HUES6 (cell line): ENCODE measurements at regions not wholly inside any gene's neighbourhood (a gene's known extent, or its start where the extent isn't known, plus 50 kb on each side); places are given as distances from the start of the nearest gene placed in this dataset.

Experiments used
- H3K27ac ChIP-seq: 2 replicates; pipeline ENCODE4 v1.7.0; 2013; ENCODE audit warnings: low read depth, mild to moderate bottlenecking, low read length, inconsistent platforms
- H3K27me3 ChIP-seq: 2 replicates; pipeline ENCODE4 v1.6.1; 2013; ENCODE audit warnings: low read length; ENCODE audit not compliant: control insufficient read depth, insufficient read depth
- H3K36me3 ChIP-seq: 2 replicates; pipeline ENCODE4 v1.6.1; 2013; ENCODE audit warnings: low read length; ENCODE audit not compliant: control insufficient read depth, insufficient read depth
- H3K4me1 ChIP-seq: 2 replicates; pipeline ENCODE4 v1.6.1; 2013; ENCODE audit warnings: low read length; ENCODE audit not compliant: control insufficient read depth, insufficient read depth
- H3K4me3 ChIP-seq: 2 replicates; pipeline ENCODE4 v1.5.1; 2013; ENCODE audit warnings: low read depth, low read length
- H3K9ac ChIP-seq: one replicate; pipeline ENCODE4 v1.6.1; 2013; ENCODE audit warnings: mild to moderate bottlenecking, low read length
- H3K9me3 ChIP-seq: 2 replicates; pipeline ENCODE4 v1.6.1; 2013; ENCODE audit warnings: low read depth, low read length; ENCODE audit not compliant: control insufficient read depth, insufficient read depth

- Histone ChIP-seq H3K9me3 (peaks cover 4% of the 10 kb centered on the region; the same call in 1 of the 2 replicates), H3K9ac (no peak overlapping the region), H3K27ac (no peak overlapping the region), H3K4me1 (no peaks in the 10 kb centered on the region), H3K4me3 (no peak overlapping the region), H3K36me3 (no peaks in the 10 kb centered on the region), H3K27me3 (no peaks in the 10 kb centered on the region)
Measured at GRCh38 chr15:94909510-94909909, 678.1 kb downstream of the MCTP2 start.

- Histone ChIP-seq H3K4me3 (no peak overlapping the region), H3K9me3 (peaks cover 4% of the 10 kb centered on the region; the same call in 1 of the 2 replicates), H3K36me3 (no peaks in the 10 kb centered on the region), H3K27me3 (no peaks in the 10 kb centered on the region), H3K9ac (no peak overlapping the region), H3K27ac (no peak overlapping the region), H3K4me1 (no peaks in the 10 kb centered on the region)
Measured at GRCh38 chr15:94910166-94910565, 678.8 kb downstream of the MCTP2 start.

DNA sequence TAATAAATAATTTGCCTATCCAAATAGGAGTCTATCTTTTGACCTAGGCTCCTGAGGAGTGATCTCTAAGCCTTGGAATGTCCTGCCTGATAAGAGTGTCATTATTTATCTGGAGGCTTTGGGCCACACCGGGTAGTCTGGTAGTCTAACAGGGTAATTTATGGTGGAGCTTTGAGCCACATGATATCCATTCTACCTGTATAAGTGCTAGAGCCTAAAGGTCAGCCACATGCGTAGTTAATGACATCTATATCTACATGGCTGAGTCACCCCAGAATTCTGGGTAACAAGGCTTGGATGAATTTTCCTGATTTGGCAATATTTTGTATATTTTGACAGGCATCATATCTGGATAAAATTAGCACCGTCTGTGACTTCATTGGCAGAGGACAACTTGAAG is 681.4 kb downstream of the MCTP2 start:
- Histone ChIP-seq H3K9me3 (no peaks in the 10 kb centered on the region; the same call in 1 of the 2 replicates), H3K27me3 (no peaks in the 10 kb centered on the region), H3K4me3 (no peak overlapping the region), H3K4me1 (no peaks in the 10 kb centered on the region), H3K36me3 (no peaks in the 10 kb centered on the region), H3K27ac (no peak overlapping the region), H3K9ac (no peak overlapping the region)

- H3K27me3 ChIP-seq: no peaks in the 10 kb centered on the region
- no peak overlapping the region for H3K27ac ChIP-seq
- H3K9me3 ChIP-seq: no peaks in the 10 kb centered on the region
- no peaks in the 10 kb centered on the region for H3K4me1 ChIP-seq
- H3K9ac ChIP-seq: no peak overlapping the region
- no peak overlapping the region for H3K4me3 ChIP-seq
- no peaks in the 10 kb centered on the region for H3K36me3 ChIP-seq
Measured at GRCh38 chr15:94917068-94917467, 685.7 kb downstream of the MCTP2 start.

DNA sequence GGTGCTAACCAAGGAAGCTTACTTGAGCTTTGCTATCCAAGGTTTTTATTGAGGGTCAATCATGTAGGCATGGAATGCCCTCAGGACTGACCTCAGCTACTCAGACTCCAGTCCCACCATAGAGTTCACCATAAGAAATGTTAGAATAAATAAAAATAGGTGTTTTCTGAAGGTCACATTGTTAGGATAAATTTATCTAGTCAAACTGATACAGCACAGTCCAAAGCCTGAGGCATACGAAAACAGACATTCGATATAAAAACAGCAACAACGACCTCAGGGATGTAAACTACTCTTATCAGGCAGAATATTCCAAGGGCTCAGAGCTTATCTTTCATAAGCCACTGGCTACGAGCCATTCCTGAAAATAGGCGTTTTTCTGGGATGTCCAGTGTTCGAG is 690.6 kb downstream of the MCTP2 start:
- no peak overlapping the region for H3K27ac ChIP-seq
- no peak overlapping the region for H3K9ac ChIP-seq
- no peaks in the 10 kb centered on the region for H3K4me1 ChIP-seq
- no peak overlapping the region for H3K4me3 ChIP-seq
- H3K36me3 ChIP-seq: no peaks in the 10 kb centered on the region
- no peaks in the 10 kb centered on the region for H3K27me3 ChIP-seq
- no peaks in the 10 kb centered on the region for H3K9me3 ChIP-seq

GRCh38 chr15:94924057-94924456 is 692.7 kb downstream of the MCTP2 start:
- Histone ChIP-seq H3K4me3 (no peak overlapping the region), H3K4me1 (no peaks in the 10 kb centered on the region), H3K36me3 (no peaks in the 10 kb centered on the region), H3K27ac (no peak overlapping the region), H3K27me3 (no peaks in the 10 kb centered on the region), H3K9ac (no peak overlapping the region), H3K9me3 (no peaks in the 10 kb centered on the region)

GRCh38 chr15:94924971-94925598 is 693.7 kb downstream of the MCTP2 start:
- Histone ChIP-seq H3K9me3 (no peaks in the 10 kb centered on the region), H3K4me3 (no peak overlapping the region), H3K9ac (no peak overlapping the region), H3K36me3 (no peaks in the 10 kb centered on the region), H3K27me3 (no peaks in the 10 kb centered on the region), H3K4me1 (no peaks in the 10 kb centered on the region), H3K27ac (no peak overlapping the region)

DNA sequence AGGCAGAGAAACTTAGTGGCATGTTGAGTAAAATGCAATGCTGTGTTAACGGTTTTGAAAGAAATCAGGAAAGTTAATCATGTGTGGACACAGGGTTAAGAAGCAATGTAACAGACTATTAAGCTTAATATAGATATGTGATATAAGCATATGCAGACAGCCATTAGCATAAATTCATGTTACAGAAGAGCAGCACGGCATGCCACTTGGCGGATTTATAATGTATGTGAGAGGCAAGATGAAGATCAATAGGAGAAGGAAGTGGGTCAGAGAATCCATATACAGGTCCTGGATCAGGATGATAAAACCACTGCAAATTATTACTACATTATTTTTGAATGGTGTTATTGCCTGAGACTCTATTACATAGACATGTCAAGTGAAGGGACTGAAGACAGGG is 694.3 kb downstream of the MCTP2 start:
- Histone ChIP-seq H3K27ac (no peak overlapping the region), H3K9ac (no peak overlapping the region), H3K36me3 (no peaks in the 10 kb centered on the region), H3K27me3 (no peaks in the 10 kb centered on the region), H3K4me3 (no peak overlapping the region), H3K4me1 (no peaks in the 10 kb centered on the region), H3K9me3 (no peaks in the 10 kb centered on the region)

DNA sequence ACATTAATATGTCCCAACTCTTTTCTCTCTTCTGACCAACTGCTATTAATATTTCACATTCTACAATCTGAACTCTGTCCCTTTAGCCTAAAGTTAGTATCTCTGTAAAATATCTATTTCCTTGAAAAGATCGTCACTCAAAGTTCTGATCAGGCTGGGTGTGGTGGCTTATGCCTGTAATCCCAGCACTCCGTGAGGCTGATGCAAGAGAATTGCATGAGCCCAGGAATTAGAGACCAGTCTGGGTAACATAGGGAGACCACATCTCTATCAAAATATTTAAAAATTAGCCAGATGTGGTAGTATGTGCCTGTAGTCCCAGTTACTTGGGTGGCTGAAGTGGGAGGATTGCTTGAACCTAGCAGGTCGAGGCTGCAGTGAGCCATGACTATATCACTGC is 695.6 kb downstream of the MCTP2 start:
- no peak overlapping the region for H3K27ac ChIP-seq
- H3K4me3 ChIP-seq: no peak overlapping the region
- no peaks in the 10 kb centered on the region for H3K9me3 ChIP-seq
- H3K4me1 ChIP-seq: no peaks in the 10 kb centered on the region
- no peak overlapping the region for H3K9ac ChIP-seq
- H3K36me3 ChIP-seq: no peaks in the 10 kb centered on the region
- no peaks in the 10 kb centered on the region for H3K27me3 ChIP-seq

DNA sequence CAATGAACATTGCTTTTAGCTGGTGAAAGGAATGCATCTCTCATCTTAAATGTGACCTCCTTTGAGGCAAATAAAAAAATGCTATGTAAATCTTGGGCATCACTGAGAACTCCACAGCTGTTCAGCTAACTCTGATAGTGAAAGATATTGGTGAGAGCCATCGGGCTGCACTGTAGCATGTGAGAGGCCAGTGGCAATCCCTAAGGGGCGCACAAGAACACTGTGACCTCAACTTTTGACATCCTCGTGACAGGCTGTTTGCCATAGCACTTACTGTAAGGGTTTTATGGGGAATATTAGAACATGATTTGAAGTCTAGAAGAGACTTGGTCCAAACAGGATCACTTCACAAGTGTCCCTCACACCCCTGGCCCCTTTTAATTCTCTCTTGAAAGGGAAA is 697.9 kb downstream of the MCTP2 start:
- no peaks in the 10 kb centered on the region for H3K4me1 ChIP-seq
- H3K36me3 ChIP-seq: no peaks in the 10 kb centered on the region
- no peak overlapping the region for H3K4me3 ChIP-seq
- no peak overlapping the region for H3K27ac ChIP-seq
- H3K27me3 ChIP-seq: no peaks in the 10 kb centered on the region
- peaks cover 5% of the 10 kb centered on the region for H3K9me3 ChIP-seq
- no peak overlapping the region for H3K9ac ChIP-seq

DNA sequence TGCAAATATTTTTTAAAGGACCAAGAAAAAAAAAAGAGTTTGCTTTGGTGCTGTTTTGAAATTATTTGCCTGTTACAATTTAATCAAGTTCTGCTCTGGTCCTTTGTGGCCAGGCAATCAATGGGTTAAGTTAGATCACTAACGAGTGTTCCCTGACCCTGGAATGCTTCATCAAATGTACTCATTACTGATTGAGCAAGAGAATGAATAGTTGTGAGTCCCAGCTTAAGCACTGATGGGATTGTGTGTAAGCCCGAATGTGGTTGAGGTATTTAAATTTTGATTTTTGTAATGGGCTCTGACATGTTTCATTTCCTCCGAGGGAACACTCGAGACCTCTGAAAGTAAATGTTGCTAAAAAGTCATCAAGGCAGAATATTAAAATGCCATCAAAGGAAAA is 699.1 kb downstream of the MCTP2 start:
- Histone ChIP-seq H3K36me3 (no peaks in the 10 kb centered on the region), H3K27ac (no peak overlapping the region), H3K4me1 (no peaks in the 10 kb centered on the region), H3K9me3 (peaks cover 14% of the 10 kb centered on the region), H3K9ac (no peak overlapping the region), H3K4me3 (no peak overlapping the region), H3K27me3 (no peaks in the 10 kb centered on the region)

DNA sequence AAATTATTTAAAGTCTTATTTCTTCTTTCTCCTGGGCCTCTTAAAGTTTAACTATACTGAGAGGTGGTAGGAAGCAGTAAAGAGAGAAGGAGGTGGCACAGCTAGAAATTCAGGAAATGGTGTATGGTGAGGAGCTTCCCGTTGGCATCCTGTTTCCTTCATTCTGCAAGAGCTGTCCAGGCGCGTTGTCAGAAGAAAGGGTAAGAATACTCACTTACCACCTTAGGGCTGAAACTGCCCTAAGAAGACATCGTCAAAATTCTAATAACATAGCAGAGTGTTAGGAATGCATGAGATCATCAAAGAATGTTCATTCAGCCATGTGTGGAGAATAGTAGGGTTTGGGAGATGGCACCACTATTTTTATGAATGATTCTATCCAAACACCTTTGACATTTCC is 699.6 kb downstream of the MCTP2 start:
- no peak overlapping the region for H3K4me3 ChIP-seq
- H3K9ac ChIP-seq: no peak overlapping the region
- H3K36me3 ChIP-seq: no peaks in the 10 kb centered on the region
- H3K27ac ChIP-seq: no peak overlapping the region
- no peaks in the 10 kb centered on the region for H3K4me1 ChIP-seq
- no peaks in the 10 kb centered on the region for H3K27me3 ChIP-seq
- H3K9me3 ChIP-seq: peaks cover 18% of the 10 kb centered on the region
